T-helper 1 cell treated with Interleukin-12 subunit alpha and Interleukin-12 subunit beta and Interleukin-4 antibody, amounts not matched to agents 30 μg/mL and 1 μg/mL, for 36 hours (primary cell): ENCODE measurements at regions not wholly inside any gene's neighbourhood (a gene's known extent, or its start where the extent isn't known, plus 50 kb on each side); places are given as distances from the start of the nearest gene placed in this dataset.
"Not testable (repeated sequence)": the region's sequence is repeated elsewhere in the genome, so short reads cannot be mapped to it uniquely, and the experiment has no call there.

Experiments
- H3K27ac Mint-ChIP-seq: one replicate; pipeline ENCODE4 v1.8.0; 2021; ENCODE audit warnings: mild to moderate bottlenecking, mixed read lengths
- H3K27me3 Mint-ChIP-seq: one replicate; pipeline ENCODE4 v1.8.0; 2021; ENCODE audit warnings: low read depth, mixed read lengths
- H3K36me3 Mint-ChIP-seq: one replicate; pipeline ENCODE4 v1.8.0; 2021; ENCODE audit warnings: low read depth, mixed read lengths
- H3K4me1 Mint-ChIP-seq: one replicate; pipeline ENCODE4 v1.8.0; 2021; ENCODE audit warnings: low read depth, mixed read lengths
- H3K4me3 Mint-ChIP-seq: one replicate; pipeline ENCODE4 v1.8.0; 2021; ENCODE audit warnings: mild to moderate bottlenecking, moderate library complexity, mixed read lengths
- H3K9me3 Mint-ChIP-seq: one replicate; pipeline ENCODE4 v1.8.0; 2021; ENCODE audit warnings: mixed read lengths

DNA sequence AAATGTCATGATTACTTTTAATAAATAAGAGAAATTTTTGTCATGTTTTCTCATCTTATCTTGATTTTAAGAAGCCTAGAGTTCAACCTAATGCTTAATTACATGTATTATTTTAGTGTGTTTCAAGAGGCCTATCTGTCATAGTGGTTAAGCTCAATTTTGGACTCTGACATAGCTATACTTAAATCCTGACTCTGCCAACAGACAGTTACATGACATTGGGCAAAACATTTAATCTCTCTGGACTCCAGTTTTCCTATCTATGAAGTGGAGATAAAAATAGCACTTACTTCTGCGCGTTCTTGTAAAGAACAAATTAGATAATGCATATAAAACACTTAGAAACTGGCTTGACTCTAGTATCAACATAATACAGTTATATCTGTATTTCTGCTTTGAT is 417.8 kb downstream of the MRPL39 start:
- H3K9me3 Mint-ChIP-seq = no peaks in the 10 kb centered on the region
- H3K4me3 Mint-ChIP-seq = no peak overlapping the region
- H3K27me3 Mint-ChIP-seq = no peaks in the 10 kb centered on the region
- no peak overlapping the region for H3K27ac Mint-ChIP-seq
- no peaks in the 10 kb centered on the region for H3K4me1 Mint-ChIP-seq
- H3K36me3 Mint-ChIP-seq = no peaks in the 10 kb centered on the region

DNA sequence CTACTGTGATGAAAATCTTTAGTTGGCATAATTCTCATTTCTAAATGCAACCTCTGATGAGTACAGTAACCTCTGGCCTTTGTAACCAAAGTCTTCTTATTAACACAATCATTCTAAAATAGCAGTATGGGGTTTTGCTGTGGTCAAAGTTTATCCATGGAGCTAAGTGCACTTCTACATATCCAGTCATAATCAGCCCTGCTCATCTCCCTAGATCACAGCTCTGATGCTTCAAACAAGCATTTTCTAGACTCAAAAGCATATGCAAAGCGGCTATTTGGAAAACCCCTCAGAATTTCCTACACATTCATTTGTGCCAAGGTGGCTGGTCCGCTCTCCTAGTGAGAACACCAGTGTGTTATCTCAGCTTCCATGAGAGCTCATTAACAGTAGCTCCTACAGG is 418.6 kb downstream of the MRPL39 start:
- Mint-ChIP-seq H3K27ac (no peak overlapping the region), H3K36me3 (no peaks in the 10 kb centered on the region), H3K9me3 (no peaks in the 10 kb centered on the region), H3K4me1 (no peaks in the 10 kb centered on the region), H3K4me3 (no peak overlapping the region), H3K27me3 (no peaks in the 10 kb centered on the region)

DNA sequence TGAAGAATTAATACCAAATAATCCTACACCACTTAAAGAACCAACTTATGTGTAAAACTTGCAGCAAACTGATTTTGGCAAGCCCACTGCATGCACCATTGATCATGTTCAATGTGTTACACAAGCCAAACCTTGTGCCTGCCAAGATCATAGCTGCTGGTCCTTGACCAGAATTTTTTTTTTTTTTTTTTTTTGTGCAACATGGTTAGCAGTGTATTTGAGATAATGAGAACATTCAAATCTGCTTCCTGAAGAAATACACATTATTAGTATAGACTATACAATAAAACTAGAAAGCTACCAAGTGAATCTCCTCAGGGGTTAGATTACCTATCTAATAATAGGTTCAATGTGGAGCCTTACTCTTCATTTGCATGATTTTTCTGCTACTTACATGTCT is 421.0 kb downstream of the MRPL39 start:
- Mint-ChIP-seq H3K27ac (no peak overlapping the region), H3K9me3 (no peaks in the 10 kb centered on the region), H3K36me3 (no peaks in the 10 kb centered on the region)

DNA sequence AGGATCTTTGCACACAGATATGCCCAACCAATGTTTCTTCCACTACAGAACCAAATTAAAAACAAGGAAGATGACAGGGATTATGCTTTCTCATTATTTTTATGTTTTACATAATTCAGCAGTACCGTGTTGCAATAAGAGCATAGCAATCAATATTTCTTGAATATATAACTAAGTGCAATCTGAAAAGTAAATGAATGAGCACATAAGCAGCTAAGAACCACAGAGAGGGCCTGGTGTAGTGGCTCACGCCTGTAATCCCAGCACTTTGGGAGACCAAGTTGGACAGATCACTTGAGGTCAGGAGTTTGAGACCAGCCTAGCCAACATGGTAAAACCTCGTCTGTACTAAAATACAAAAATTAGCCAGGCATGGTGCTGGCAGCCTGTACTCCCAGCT is 423.7 kb downstream of the MRPL39 start:
- no peak overlapping the region for H3K4me3 Mint-ChIP-seq
- no peak overlapping the region for H3K27ac Mint-ChIP-seq
- H3K4me1 Mint-ChIP-seq = no peaks in the 10 kb centered on the region
- H3K9me3 Mint-ChIP-seq = no peaks in the 10 kb centered on the region
- no peaks in the 10 kb centered on the region for H3K27me3 Mint-ChIP-seq
- H3K36me3 Mint-ChIP-seq = no peaks in the 10 kb centered on the region

More for the DNA sequence above, 421.0 kb downstream of the MRPL39 start:
- Mint-ChIP-seq H3K4me1 (no peaks in the 10 kb centered on the region), H3K27me3 (no peaks in the 10 kb centered on the region), H3K4me3 (no peak overlapping the region)

DNA sequence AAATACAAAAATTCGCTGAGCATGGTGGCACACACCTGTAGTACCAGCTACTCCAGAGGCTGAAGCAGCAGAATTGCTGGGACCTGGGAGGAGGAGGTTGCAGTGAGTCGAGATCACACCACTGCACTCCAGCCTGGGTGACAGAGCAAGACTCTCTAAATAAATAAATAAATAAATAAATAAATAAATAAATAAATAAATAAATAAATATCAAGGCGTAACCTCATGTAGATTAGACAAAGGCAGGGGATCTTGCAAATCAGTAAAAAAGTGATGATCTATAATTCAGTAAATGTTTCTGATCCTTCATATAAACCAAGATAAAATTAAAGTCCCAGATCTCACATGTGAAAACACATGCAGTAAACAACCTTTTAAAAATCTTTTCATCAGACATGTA is 425.6 kb downstream of the MRPL39 start:
- H3K9me3 Mint-ChIP-seq, H3K4me1 Mint-ChIP-seq: not testable (repeated sequence)

DNA sequence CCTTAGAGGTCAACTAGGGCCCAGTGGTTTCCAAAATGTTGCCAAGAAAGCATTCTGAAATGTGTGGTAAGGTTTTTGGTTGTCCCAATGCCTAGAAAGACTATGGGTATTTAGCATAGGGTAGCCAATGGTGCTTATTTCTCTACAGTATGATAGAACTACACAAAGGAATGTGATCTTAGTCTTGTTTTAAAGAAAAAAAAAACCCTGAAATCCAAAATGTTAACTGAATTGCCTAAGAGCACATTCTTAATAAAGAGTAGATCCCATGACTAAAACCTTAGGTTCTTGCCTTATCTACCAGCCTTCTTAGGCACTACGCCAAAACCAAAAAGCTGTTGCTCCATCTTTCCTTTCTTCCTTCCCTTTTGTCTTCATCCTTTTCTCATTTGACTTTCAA is 428.2 kb downstream of the MRPL39 start:
- Mint-ChIP-seq H3K4me3 (no peak overlapping the region), H3K27ac (no peak overlapping the region), H3K9me3 (no peaks in the 10 kb centered on the region)

More for the DNA sequence above, 425.6 kb downstream of the MRPL39 start:
- H3K4me3 Mint-ChIP-seq, H3K27me3 Mint-ChIP-seq, H3K36me3 Mint-ChIP-seq, H3K27ac Mint-ChIP-seq: not testable (repeated sequence)

DNA sequence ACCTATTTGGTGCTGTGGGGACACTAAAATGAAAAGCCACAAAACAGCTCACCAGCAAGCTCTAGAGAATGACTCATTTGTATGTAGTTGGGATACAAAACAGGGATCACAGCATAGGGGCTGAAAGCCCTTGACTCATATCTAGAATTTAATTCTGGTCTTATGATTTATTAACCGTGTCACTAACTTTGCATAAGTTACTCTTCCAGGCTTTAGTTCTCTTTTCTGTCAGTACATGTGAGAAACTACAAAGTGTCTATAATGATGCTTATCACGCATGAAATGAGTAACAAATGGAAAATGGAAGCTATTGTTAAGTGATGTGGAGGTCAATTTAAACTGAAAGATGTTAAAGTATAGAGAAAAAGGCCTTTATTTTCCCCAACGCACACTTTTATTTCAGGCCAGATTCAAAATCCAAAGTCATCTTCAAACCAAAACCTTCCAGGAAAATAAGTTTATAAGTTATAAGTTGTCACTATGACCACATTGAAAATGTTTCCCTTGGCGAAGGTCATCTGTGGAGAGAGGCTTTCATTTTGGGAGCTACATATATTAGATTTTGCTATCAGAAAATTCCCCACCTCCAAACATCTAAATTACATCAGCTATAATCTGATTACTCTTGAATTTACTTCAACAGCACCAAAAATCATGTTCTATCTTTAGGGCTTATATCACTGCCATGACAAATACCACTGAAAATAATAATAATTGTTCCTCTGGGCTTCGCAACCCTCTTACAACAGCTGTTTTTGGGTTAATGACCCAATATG is 430.5 kb downstream of the MRPL39 start:
- no peaks in the 10 kb centered on the region for H3K4me1 Mint-ChIP-seq
- no peaks in the 10 kb centered on the region for H3K27me3 Mint-ChIP-seq
- no peaks in the 10 kb centered on the region for H3K9me3 Mint-ChIP-seq
- H3K36me3 Mint-ChIP-seq = no peaks in the 10 kb centered on the region
- no peak overlapping the region for H3K27ac Mint-ChIP-seq
- no peak overlapping the region for H3K4me3 Mint-ChIP-seq

More for the DNA sequence above, 428.2 kb downstream of the MRPL39 start:
- Mint-ChIP-seq H3K27me3 (no peaks in the 10 kb centered on the region), H3K4me1 (no peaks in the 10 kb centered on the region), H3K36me3 (no peaks in the 10 kb centered on the region)

DNA sequence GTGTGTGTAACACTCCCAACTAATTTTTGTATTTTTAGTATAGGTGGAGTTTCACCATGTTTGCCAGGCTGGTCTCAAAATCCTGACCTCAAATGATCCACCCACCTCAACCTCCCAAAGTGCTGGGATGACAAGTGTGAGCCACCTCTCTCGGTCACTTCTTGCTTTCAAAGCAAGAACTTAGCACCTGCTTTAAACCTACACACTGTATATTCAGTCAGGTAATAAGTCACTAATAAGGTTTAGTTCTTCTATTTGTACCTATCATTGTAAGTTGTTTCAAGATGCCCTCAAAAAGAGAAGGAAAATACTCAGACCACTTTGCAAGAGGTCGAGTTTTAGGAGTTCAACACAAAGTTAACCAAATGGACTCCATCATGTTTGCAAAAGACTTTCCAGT is 431.3 kb downstream of the MRPL39 start:
- H3K36me3 Mint-ChIP-seq = no peaks in the 10 kb centered on the region
- no peaks in the 10 kb centered on the region for H3K4me1 Mint-ChIP-seq
- no peaks in the 10 kb centered on the region for H3K9me3 Mint-ChIP-seq
- no peaks in the 10 kb centered on the region for H3K27me3 Mint-ChIP-seq
- H3K4me3 Mint-ChIP-seq = no peak overlapping the region
- no peak overlapping the region for H3K27ac Mint-ChIP-seq

DNA sequence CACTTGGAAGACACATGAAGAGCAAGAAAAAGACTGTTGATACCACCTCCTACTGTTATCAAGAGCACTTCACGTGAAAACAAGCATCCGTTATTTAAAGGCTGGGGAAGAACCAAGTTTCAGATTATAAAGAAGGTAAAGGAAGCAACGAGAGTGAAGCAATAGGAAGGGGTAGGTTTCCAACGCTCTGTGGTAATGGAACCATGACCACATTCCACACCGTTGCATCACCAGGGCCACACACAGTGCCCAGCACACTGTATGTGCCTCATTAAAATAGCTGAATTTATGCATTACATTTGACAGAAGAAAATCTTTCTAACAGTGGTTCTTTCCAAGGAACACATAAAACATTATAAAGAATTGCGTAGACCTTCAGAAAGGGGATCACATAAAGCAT is 435.8 kb downstream of the MRPL39 start:
- Mint-ChIP-seq H3K4me1 (no peaks in the 10 kb centered on the region), H3K27ac (no peak overlapping the region), H3K4me3 (no peak overlapping the region), H3K36me3 (no peaks in the 10 kb centered on the region), H3K27me3 (no peaks in the 10 kb centered on the region), H3K9me3 (peaks cover 17% of the 10 kb centered on the region)

DNA sequence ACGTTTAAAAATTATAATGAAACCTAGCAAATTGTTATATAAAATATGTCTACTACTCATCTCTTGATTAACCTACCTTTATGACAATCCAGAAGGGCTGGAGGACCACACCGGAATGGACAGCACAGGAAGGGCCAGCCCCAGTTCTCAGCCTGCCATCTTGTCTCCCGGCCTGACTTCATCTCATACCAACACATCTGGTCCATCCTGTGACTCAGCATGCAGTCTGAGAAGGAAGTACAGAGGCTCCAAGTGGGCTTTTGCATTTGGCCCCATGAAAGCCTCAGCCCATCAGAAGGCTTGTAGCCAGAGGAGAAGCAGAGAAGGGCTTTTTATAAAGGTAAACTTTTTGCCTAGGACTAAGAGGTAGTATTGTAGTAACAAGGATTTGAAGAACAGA is 436.6 kb downstream of the MRPL39 start:
- Mint-ChIP-seq H3K4me1 (no peaks in the 10 kb centered on the region), H3K36me3 (no peaks in the 10 kb centered on the region), H3K4me3 (no peak overlapping the region), H3K9me3 (peaks cover 17% of the 10 kb centered on the region), H3K27me3 (no peaks in the 10 kb centered on the region), H3K27ac (no peak overlapping the region)

DNA sequence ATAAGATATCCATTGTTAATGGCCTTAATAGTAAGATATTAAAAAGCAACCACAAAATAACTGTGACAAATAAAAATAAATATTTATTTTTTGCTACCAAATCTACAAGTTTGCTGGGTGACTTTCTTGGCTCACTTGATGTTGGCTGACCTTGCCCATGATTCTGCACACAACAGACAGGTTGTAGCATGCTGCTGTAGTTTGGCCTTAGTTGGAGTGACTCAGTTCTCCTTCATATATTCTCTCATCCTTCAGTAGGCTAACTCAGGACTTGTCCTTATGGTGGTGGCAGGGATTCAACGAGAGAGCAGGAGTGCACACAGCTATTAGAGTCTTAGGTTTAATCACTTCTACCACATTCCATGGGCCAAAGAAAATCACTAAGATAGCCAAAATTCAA is 437.9 kb downstream of the MRPL39 start:
- Mint-ChIP-seq H3K9me3 (peaks cover 23% of the 10 kb centered on the region), H3K4me1 (no peaks in the 10 kb centered on the region), H3K27ac (no peak overlapping the region), H3K4me3 (no peak overlapping the region), H3K36me3 (no peaks in the 10 kb centered on the region), H3K27me3 (no peaks in the 10 kb centered on the region)

DNA sequence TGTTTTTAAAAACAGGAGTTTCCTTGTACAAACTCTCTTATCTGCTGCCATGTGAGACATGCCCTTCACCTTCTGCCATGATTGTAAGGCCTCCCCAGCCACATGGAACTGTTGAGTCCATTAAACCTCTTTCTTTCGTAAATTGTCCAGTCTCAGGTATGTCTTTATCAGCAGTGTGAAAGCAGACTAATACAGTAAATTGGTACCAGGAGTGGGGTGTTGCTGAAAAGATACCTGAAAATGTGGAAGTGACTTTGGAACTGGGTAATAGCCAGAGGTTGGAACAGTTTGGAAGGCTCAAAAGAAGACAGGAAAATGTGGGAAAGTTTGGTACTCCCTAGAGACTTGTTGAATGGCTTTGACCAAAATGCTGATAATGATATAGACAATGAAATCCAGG is 440.4 kb downstream of the MRPL39 start:
- peaks cover 29% of the 10 kb centered on the region for H3K9me3 Mint-ChIP-seq
- not testable (repeated sequence) for H3K27ac Mint-ChIP-seq, H3K27me3 Mint-ChIP-seq, H3K36me3 Mint-ChIP-seq, H3K4me3 Mint-ChIP-seq, H3K4me1 Mint-ChIP-seq

DNA sequence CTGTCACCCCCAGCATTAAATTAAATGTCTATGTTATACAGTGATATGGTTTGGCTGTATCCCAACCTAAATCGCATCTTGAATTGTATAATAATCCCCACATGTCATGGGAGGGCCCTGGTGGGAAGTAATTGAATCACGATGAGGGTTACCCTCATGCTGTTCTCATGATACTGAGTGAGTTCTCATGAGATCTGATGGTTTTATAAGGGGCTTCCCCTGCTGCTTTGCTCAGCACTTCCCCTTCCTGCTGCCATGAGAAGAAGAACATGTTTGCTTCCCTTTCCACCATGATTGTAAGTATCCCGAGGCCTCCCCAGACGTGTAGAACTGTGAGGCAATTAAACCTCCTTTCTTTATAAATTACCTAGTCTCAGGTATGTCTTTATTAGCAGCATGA is 445.7 kb downstream of the MRPL39 start:
- H3K4me1 Mint-ChIP-seq = no peaks in the 10 kb centered on the region
- H3K9me3 Mint-ChIP-seq = peaks cover 12% of the 10 kb centered on the region
- no peaks in the 10 kb centered on the region for H3K27me3 Mint-ChIP-seq
- H3K4me3 Mint-ChIP-seq = no peak overlapping the region
- H3K27ac Mint-ChIP-seq = no peak overlapping the region
- H3K36me3 Mint-ChIP-seq = no peaks in the 10 kb centered on the region

DNA sequence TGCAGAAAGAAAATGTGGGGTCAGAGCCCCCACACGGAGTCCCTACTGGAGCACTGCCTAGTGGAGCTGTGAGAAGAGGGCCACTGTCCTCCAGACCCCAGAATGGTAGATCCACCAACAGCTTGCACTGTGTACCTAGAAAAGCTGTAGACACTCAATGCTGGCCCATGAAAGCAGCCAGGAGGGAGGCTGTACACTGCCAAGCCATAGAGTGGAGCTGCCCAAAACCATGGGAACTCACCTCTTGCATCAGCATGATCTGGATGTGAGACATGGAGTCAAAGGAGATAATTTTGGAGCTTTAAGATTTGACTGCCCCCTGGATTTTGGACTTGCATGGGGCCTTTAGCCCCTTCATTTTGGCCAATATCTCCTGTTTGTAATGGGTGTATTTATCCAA is 452.3 kb downstream of the MRPL39 start:
- H3K27me3 Mint-ChIP-seq, H3K36me3 Mint-ChIP-seq, H3K9me3 Mint-ChIP-seq, H3K4me3 Mint-ChIP-seq, H3K4me1 Mint-ChIP-seq, H3K27ac Mint-ChIP-seq: not testable (repeated sequence)

DNA sequence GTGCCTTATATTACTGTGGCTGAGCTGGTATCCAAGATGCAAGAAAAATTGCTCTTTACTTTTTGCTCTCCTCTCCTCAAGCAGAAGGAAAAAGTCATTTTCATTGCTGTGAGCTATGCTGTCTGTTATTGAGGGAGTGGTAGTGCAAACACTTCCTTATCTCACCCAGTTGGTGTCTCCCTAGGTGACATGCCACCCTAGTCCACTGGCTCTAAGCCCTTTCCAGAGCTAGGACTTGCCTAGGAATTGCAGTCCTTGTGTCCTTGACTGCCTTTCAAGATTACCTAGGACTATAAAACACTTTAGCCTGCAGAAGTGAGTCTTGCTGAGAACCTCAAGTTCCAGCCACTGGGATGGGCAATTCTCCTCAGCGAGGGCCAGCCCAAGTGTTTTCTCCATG is 458.3 kb downstream of the MRPL39 start:
- Mint-ChIP-seq H3K27ac (no peak overlapping the region), H3K4me1 (no peaks in the 10 kb centered on the region), H3K9me3 (no peaks in the 10 kb centered on the region), H3K36me3 (no peaks in the 10 kb centered on the region), H3K27me3 (no peaks in the 10 kb centered on the region), H3K4me3 (no peak overlapping the region)

DNA sequence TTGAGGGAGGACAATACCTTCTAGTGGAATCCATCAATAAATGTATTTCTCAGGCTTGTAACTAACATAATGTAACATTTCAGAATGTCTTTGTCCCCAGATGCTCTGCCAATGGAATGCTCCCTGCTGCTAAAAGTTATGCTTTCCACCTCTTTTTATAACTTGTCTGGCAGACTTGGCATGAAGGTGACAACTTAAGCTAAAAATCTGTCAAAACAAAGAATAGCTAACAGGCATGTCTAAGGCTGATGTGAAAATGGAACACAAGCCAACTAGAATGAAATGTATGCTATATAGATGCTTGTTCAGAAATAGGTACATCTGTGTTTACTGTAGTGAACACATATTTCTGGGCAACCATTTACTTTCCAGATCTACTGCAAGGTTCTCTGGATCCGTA is 467.9 kb downstream of the MRPL39 start:
- Mint-ChIP-seq H3K4me3 (no peak overlapping the region), H3K27me3 (no peaks in the 10 kb centered on the region), H3K9me3 (no peaks in the 10 kb centered on the region), H3K4me1 (no peaks in the 10 kb centered on the region), H3K27ac (no peak overlapping the region), H3K36me3 (no peaks in the 10 kb centered on the region)
